ENCODE measurements at regions not wholly inside any gene's neighbourhood (a gene's known extent, or its start where the extent isn't known, plus 50 kb on each side); places are given as distances from the start of the nearest gene placed in this dataset.
"Not testable (repeated sequence)": the region's sequence is repeated elsewhere in the genome, so short reads cannot be mapped to it uniquely, and the experiment has no call there.

GRCh38 chr1:2851918-2852317 lies 50.4 kb upstream of the TTC34 start:
- not testable (repeated sequence) for DNase-seq

GRCh38 chr1:2853711-2854110 lies 52.2 kb upstream of the TTC34 start:
- DNase-seq: no peak

GRCh38 chr1:2854151-2854550 lies 52.7 kb upstream of the TTC34 start:
- DNase-seq: no peak

- DNase-seq: no peak
Measured at GRCh38 chr1:2854611-2855010, 53.1 kb upstream of the TTC34 start.

GRCh38 chr1:2855206-2856065 lies 53.9 kb upstream of the TTC34 start:
- no peak for DNase-seq

GRCh38 chr1:2856066-2856390 lies 54.5 kb upstream of the TTC34 start:
- no peak for DNase-seq

- no peak for DNase-seq
Measured at GRCh38 chr1:2856676-2857375, 55.3 kb upstream of the TTC34 start.

- no peak for DNase-seq
Measured at GRCh38 chr1:2857521-2857920, 56.0 kb upstream of the TTC34 start.

- no peak for DNase-seq
Measured at GRCh38 chr1:2858676-2859075, 57.2 kb upstream of the TTC34 start.

- no peak for DNase-seq
Measured at GRCh38 chr1:2859219-2859880, 57.9 kb upstream of the TTC34 start.

- no peak for DNase-seq
Measured at GRCh38 chr1:2859881-2860430, 58.5 kb upstream of the TTC34 start.

- no peak for DNase-seq
Measured at GRCh38 chr1:2860476-2861142, 59.1 kb upstream of the TTC34 start.

GRCh38 chr1:2861143-2861987 lies 59.9 kb upstream of the TTC34 start:
- DNase-seq: no peak

GRCh38 chr1:2861988-2862813 lies 60.7 kb upstream of the TTC34 start:
- no peak for DNase-seq

GRCh38 chr1:2862814-2863647 lies 61.5 kb upstream of the TTC34 start:
- DNase-seq: no peak

- no peak for DNase-seq
Measured at GRCh38 chr1:2863648-2863963, 62.1 kb upstream of the TTC34 start.

GRCh38 chr1:2864203-2864905 lies 62.9 kb upstream of the TTC34 start:
- DNase-seq: no peak

GRCh38 chr1:2865000-2865399 lies 63.5 kb upstream of the TTC34 start:
- no peak for DNase-seq

GRCh38 chr1:2865571-2866421 lies 64.3 kb upstream of the TTC34 start:
- no peak for DNase-seq
